AG09309 (cell line): ENCODE measurements at regions not wholly inside any gene's neighbourhood (a gene's known extent, or its start where the extent isn't known, plus 50 kb on each side); places are given as distances from the start of the nearest gene placed in this dataset.

Experiments
- DNase-seq: peaks from one replicate; pipeline ENCODE4 v3.0.0-alpha.2; 2010; ENCODE audit warnings: low read depth
- H3K4me3 ChIP-seq: 2 replicates; pipeline ENCODE4 v1.5.1; 2011; ENCODE audit warnings: mild to moderate bottlenecking, low read depth, low read length, moderate library complexity; ENCODE audit not compliant: control insufficient read depth
- TF ChIP-seq, protein P1 (sequence below): IDR thresholded peaks from 2 replicates; pipeline ENCODE4 v1.5.1; 2011; ENCODE audit warnings: mild to moderate bottlenecking, low read depth, low read length, inconsistent platforms; ENCODE audit not compliant: insufficient read depth, control insufficient read depth; ENCODE audit errors: missing control alignments

DNA sequence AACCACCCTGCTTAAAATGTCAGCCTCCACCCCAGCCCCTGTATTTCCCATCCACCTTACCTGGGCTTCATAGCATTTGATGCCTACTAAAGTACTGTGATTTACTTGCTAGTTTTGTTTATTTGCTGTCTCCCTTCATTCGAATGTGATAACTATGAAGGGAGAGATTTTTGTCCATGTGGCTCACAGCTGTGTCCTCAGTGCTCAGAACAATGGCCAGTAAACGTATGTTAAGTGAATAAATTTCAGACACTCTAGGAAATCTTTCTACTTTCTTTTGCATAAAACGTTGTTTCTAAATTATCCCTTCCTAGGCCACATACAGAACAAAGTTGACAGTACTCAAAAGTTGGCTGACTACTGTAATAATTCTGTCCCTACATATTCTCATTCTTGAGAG lies 114.7 kb upstream of the OTUD4 start:
- H3K4me3 ChIP-seq, result no peak overlapping the region
- DNase-seq, result no peak
- TF ChIP-seq, protein P1, sequence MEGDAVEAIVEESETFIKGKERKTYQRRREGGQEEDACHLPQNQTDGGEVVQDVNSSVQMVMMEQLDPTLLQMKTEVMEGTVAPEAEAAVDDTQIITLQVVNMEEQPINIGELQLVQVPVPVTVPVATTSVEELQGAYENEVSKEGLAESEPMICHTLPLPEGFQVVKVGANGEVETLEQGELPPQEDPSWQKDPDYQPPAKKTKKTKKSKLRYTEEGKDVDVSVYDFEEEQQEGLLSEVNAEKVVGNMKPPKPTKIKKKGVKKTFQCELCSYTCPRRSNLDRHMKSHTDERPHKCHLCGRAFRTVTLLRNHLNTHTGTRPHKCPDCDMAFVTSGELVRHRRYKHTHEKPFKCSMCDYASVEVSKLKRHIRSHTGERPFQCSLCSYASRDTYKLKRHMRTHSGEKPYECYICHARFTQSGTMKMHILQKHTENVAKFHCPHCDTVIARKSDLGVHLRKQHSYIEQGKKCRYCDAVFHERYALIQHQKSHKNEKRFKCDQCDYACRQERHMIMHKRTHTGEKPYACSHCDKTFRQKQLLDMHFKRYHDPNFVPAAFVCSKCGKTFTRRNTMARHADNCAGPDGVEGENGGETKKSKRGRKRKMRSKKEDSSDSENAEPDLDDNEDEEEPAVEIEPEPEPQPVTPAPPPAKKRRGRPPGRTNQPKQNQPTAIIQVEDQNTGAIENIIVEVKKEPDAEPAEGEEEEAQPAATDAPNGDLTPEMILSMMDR, result no peak

DNA sequence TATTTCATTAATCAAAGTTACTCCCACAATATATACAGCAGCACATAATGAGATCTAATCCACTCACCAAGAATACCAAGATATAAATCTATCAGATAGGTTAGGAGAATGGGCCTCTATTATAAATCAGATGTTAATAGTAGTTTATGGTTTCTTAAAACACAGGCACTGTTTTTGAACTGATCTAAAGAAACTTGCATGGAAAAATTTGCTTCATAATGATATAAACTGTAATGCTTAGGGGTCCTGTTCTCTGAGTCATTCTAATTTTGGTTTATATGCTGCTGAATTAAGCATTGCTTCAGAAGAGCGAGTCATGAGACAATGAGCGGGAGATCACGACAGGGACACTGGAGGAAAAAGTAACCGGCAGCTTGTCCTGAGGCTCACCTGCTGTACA lies 113.3 kb upstream of the OTUD4 start:
- TF ChIP-seq, protein P1, result no peak
- H3K4me3 ChIP-seq, result no peak overlapping the region
- no peak for DNase-seq

DNA sequence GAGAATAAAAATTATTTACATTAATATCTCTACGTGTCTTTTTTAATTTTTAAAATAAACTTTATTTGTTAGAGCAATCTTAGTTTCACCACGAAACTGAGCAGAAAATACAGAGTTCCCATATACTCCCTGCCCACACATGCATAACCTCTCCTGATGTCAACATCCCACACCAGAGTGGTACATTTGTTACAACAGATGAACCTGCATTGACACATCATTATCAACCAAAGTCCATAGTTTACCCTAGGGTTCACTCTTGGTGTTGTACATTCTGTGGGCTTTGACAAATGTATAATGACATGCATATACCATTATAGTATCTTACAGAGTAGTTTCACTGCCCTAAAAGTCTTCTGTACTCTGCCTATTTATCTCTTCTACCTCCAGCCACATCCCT lies 110.6 kb upstream of the OTUD4 start:
- DNase-seq, result no peak
- TF ChIP-seq, protein P1, result no peak

DNA sequence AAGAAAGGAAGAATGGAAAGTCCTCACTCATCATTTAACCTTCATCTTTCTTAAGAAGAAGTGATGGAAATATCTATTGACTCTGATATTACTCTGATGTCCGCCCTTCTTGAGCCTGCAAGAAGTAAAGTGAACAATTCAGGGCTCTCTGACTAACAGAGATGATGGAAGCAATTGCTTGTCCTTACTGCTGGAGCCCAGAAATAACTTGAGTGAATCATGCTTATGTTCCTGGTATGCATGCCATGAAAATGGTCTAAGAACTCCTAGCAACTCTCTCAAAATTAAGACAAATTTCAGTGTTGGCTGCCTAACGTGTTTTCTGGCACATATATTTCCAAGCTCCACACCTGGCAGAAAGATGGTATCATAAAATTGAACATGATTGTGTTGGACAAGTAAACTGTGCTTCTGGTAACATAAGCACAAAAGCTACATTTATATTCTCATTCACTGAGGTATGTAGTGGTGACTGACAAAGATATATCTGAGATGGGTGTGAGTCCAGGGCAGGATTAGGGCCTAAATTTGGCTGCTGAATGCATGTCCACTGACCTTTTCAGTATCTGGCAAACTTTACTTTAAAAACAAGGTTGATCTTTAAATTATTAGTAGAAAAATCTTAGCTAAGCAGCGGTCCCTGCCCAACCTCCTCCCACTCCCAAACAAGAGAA lies 109.2 kb upstream of the OTUD4 start:
- peak; percentile 46 for DNase-seq
- no peak overlapping the region for H3K4me3 ChIP-seq
- TF ChIP-seq, protein P1, result no peak

More for the DNA sequence above, 110.6 kb upstream of the OTUD4 start:
- H3K4me3 ChIP-seq, result no peak overlapping the region

DNA sequence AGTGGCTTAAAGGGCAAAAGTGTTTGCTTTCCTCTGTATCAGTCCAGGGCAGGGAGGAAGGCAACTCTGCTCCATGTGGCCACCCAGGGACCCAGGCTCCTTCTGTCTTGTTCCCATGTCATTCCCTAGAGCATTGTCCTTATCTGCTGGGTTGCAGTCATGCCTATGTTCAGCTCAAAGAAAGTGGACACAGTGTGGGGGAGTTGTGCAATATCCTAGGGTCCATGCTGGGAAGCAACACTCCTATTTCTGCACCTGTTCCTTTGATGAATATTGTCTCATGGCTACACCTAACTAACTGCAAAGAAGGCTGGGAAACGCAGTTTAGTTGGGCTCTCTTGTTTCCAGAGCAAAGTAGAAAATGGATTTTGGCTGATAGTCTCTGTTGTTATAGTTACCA lies 107.0 kb upstream of the OTUD4 start:
- DNase-seq, result no peak
- H3K4me3 ChIP-seq, result no peak overlapping the region
- TF ChIP-seq, protein P1, result no peak

DNA sequence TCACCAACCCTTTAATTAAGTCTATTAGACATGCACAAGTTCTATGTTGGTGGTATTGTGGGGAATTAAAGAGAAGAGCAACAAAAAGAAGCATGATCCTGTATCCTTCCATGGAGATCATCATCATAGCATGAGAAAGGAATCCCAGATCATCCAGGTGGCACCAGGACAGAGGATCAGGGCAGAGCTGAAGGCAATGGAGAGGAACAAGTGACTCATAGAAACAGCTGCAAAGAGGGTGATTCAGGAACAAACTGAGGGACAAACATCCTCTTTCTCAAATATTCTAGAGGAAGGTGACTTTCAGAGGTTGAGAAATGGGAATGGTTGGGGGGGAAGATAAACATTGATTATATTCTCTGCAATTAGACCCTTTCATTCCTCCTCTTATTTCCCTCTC lies 105.5 kb upstream of the OTUD4 start:
- TF ChIP-seq, protein P1, result no peak
- no peak overlapping the region for H3K4me3 ChIP-seq
- no peak for DNase-seq
